ENCODE measurements at regions not wholly inside any gene's neighbourhood (a gene's known extent, or its start where the extent isn't known, plus 50 kb on each side); places are given as distances from the start of the nearest gene placed in this dataset.

DNA sequence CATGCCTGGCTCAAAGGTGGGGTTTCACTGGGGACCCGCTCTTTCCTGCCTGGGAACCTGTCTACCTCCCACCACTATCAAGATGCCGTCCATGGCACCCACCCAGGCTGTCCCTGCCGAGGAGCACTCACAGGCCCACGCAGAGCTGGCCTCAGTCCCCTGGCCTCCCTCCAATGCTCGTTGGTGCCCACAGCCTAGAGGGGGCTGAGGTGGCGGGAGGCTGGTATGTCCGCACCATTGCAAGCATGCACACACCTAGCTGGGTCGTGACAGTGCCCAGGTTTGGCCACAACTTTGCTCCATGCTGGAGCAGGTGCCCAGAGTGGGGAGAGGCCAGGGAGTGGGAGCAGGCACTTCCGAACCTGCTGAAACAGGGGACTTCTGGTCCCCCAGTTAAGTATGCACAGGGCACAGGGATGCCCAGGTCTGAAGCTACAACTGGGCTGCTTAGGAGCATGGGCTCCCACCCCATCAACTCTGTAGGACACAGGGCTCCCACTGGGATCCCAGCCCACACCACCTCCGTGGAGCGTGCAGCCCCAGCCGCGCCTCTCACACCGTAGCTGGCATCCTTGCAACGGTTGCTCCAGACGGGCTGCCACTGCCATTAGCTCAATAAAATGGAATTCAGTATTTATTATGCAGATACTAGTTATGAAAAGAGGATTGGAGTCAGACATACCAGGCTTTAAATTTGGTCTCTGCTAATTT, 1376.1 kb upstream of the TENM3 start:
- ATAC-seq = no peak
- WGBS (ENCODE audit: low lambda C conversion rate) = 48% methylated on average over 6 of the region's 16 CpGs
- Histone ChIP-seq H3K4me2 (ENCODE audit: low read depth, low read length) (no peak overlapping the region), H3K9me3 (ENCODE audit: low read length) (peaks cover 12% of the 10 kb centered on the region), H3K4me3 (replicated peaks in 1 of 3; ENCODE audit: insufficient read depth in 1 of 3, low read depth in 2 of 3, low read length in 3 of 3) (no peak overlapping the region), H3K79me2 (ENCODE audit: insufficient read depth, low read length) (no peaks in the 10 kb centered on the region), H3K36me3 (replicated peaks in 1 of 2; ENCODE audit: control insufficient read depth in 1 of 2, insufficient read depth in 2 of 2, low read length in 2 of 2) (no peaks in the 10 kb centered on the region), H3K4me1 (ENCODE audit: insufficient read depth, low read length) (no peaks in the 10 kb centered on the region), H2AFZ (ENCODE audit: low read length) (no peak overlapping the region), H3K27ac (ENCODE audit: extremely low read length, insufficient read depth, low read length) (no peak overlapping the region), H3K9ac (ENCODE audit: insufficient read depth, low read depth, low read length) (no peak overlapping the region), H3K27me3 (ENCODE audit: control insufficient read depth in 1 of 2, insufficient read depth in 2 of 2, low read length in 2 of 2) (no peaks in the 10 kb centered on the region), H4K20me1 (ENCODE audit: insufficient read depth, low read length) (no peaks in the 10 kb centered on the region)
- BruUV-seq (replicated peaks) = no TSS peak
- CTCF ChIA-PET (ENCODE audit: low intra/inter-chr PET ratio, low total read pairs) = no interaction called here
- no peak for FAIRE-seq
- TF ChIP-seq ZNF781 (CRISPR knock-in tag; IDR thresholded peaks at IDR 0.05; ENCODE audit: borderline replicate concordance, not compliant biosample characterization) (no peak), RELA (CRISPR knock-in tag; IDR thresholded peaks at IDR 0.05) (no peak), ZNF703 (CRISPR knock-in tag; IDR thresholded peaks at IDR 0.05; ENCODE audit: borderline replicate concordance) (no peak)
- in situ Hi-C loops (cut with HindIII; ENCODE audit: extremely low pct_ligation_motif_present, low pct_unique_long_range_greater_than_20kb) (no loop called here), intact Hi-C loops (cut with micrococcal nuclease; ENCODE audit: unreplicated experiment) (no loop called here)
- POLR2A ChIA-PET = no interaction called here
- no peak for DNase-seq (ENCODE audit: low spot score)

DNA sequence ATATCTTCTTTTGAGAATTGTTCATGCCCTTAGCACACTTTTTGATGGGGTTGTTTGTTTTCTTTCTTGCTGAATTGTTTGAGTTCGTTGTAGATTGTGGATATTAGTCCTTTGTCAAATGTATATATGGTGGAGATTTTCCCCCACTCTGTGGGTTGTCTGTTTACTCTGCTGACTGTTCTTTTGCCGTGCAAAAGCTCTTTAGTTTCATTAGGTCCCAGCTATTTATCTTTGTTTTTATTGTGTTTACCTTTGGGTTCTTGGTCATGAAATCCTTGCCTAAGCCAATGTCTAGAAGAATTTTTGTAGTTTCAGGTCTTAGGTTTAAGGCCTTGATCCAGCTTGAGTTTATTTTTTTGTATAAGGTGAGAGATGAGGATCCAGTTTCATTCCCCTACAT, 1372.6 kb upstream of the TENM3 start:
- Histone ChIP-seq H4K20me1 (ENCODE audit: insufficient read depth, low read length) (no peaks in the 10 kb centered on the region), H3K79me2 (ENCODE audit: insufficient read depth, low read length) (no peaks in the 10 kb centered on the region), H3K27me3 (ENCODE audit: control insufficient read depth in 1 of 2, insufficient read depth in 2 of 2, low read length in 2 of 2) (no peaks in the 10 kb centered on the region), H3K4me3 (replicated peaks in 1 of 3; ENCODE audit: insufficient read depth in 1 of 3, low read depth in 2 of 3, low read length in 3 of 3) (no peak overlapping the region), H2AFZ (ENCODE audit: low read length) (no peak overlapping the region), H3K9ac (ENCODE audit: insufficient read depth, low read depth, low read length) (no peak overlapping the region), H3K27ac (ENCODE audit: extremely low read length, insufficient read depth, low read length) (no peak overlapping the region), H3K9me3 (ENCODE audit: low read length) (peaks cover 12% of the 10 kb centered on the region), H3K36me3 (replicated peaks in 1 of 2; ENCODE audit: control insufficient read depth in 1 of 2, insufficient read depth in 2 of 2, low read length in 2 of 2) (no peaks in the 10 kb centered on the region), H3K4me1 (ENCODE audit: insufficient read depth, low read length) (no peaks in the 10 kb centered on the region), H3K4me2 (ENCODE audit: low read depth, low read length) (no peak overlapping the region)
- ChIA-PET CTCF (ENCODE audit: low intra/inter-chr PET ratio, low total read pairs) (no interaction called here), POLR2A (no interaction called here)
- no peak for FAIRE-seq
- in situ Hi-C loops (cut with HindIII; ENCODE audit: extremely low pct_ligation_motif_present, low pct_unique_long_range_greater_than_20kb) (no loop called here), intact Hi-C loops (cut with micrococcal nuclease; ENCODE audit: unreplicated experiment) (loop anchor here (5.0 kb wide), 1 partner anchor 1417 kb away; no protein-coding TSS in a partner anchor)
- WGBS (ENCODE audit: low lambda C conversion rate) = 9% methylated on average over 2 of the region's 2 CpGs
- BruUV-seq (replicated peaks) = no TSS peak
- no peak for ATAC-seq
- no peak for DNase-seq (ENCODE audit: low spot score)
- TF ChIP-seq, protein P1, sequence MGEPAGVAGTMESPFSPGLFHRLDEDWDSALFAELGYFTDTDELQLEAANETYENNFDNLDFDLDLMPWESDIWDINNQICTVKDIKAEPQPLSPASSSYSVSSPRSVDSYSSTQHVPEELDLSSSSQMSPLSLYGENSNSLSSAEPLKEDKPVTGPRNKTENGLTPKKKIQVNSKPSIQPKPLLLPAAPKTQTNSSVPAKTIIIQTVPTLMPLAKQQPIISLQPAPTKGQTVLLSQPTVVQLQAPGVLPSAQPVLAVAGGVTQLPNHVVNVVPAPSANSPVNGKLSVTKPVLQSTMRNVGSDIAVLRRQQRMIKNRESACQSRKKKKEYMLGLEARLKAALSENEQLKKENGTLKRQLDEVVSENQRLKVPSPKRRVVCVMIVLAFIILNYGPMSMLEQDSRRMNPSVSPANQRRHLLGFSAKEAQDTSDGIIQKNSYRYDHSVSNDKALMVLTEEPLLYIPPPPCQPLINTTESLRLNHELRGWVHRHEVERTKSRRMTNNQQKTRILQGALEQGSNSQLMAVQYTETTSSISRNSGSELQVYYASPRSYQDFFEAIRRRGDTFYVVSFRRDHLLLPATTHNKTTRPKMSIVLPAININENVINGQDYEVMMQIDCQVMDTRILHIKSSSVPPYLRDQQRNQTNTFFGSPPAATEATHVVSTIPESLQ (CRISPR knock-in tag; conservative IDR thresholded peaks at IDR 0.05) = no peak
- TF ChIP-seq NCOA5 (CRISPR knock-in tag; IDR thresholded peaks at IDR 0.05) = no peak
- TF ChIP-seq ZFYVE20 (CRISPR knock-in tag; IDR thresholded peaks at IDR 0.05; ENCODE audit: borderline replicate concordance, low read depth) = no peak
- no peak for TF ChIP-seq SRSF1 (optimal IDR thresholded peaks at IDR 0.05; ENCODE audit: low read depth, low read length)
- TF ChIP-seq ATF5 (CRISPR knock-in tag; IDR thresholded peaks at IDR 0.05; ENCODE audit: low read depth) = no peak
- no peak for TF ChIP-seq ZNF20 (CRISPR knock-in tag; IDR thresholded peaks at IDR 0.05)

All from HepG2 (cell line).